HepG2 (cell line): ENCODE measurements at regions not wholly inside any gene's neighbourhood (a gene's known extent, or its start where the extent isn't known, plus 50 kb on each side); places are given as distances from the start of the nearest gene placed in this dataset.

Experiments used
- ATAC-seq: fragments of 200-7000 bp; cut with Tn5 transposase; 3 replicates; pipeline ENCODE4 v1.9.1; 2020; ENCODE audit warnings: mild to moderate bottlenecking, moderate library complexity
- BruUV-seq: library from RNA; stranded (reverse); fragments of 400-500 nt; replicated peaks from 2 replicates; lab custom pipeline; 2021; lab: Mats Ljungman, UMichigan
- CTCF ChIA-PET: fragments of 300-600 bp; formaldehyde crosslinking; extraction: SDS; loops from one replicate; lab custom pipeline; 2021; ENCODE audit warnings: low total read pairs, inconsistent platforms, low intra/inter-chr PET ratio; lab: Yijun Ruan, JAX
- POLR2A ChIA-PET: fragments of 350-600 bp; sonication (Branson Sonifier 250); formaldehyde crosslinking; loops from one replicate; lab custom pipeline; 2020; ENCODE audit warnings: antibody characterized with exemption, inconsistent platforms; lab: Yijun Ruan, JAX
- DNase-seq: peaks from one replicate; pipeline ENCODE4 v3.0.0-alpha.2; 2015; ENCODE audit warnings: low spot score
- FAIRE-seq: peaks from 3 replicates; lab custom pipeline; 2011; peaks lifted over from hg19 to GRCh38; lab: Jason Lieb, UNC
- H2AFZ ChIP-seq: one replicate; pipeline ENCODE4 v1.6.1; 2011; ENCODE audit warnings: low read length, inconsistent platforms
- H3K27ac ChIP-seq: fragments of 300-600 bp; 3 replicates; pipeline ENCODE4 v1.8.0; 2011; ENCODE audit warnings: mixed run types, mild to moderate bottlenecking, mixed read lengths, low read length, inconsistent platforms; ENCODE audit not compliant: insufficient read depth; ENCODE audit errors: extremely low read length
- H3K27me3 ChIP-seq, 2 experiments: fragments of 200-600 bp in 1 of 2; 2 replicates in 1 of 2; 3 replicates in 1 of 2; pipeline versions ENCODE4 v1.6.0 to v1.8.0; 2011; ENCODE audit warnings: low read length in 2 of 2, mild to moderate bottlenecking in 2 of 2, moderate library complexity in 2 of 2, inconsistent platforms in 1 of 2; ENCODE audit not compliant: insufficient read depth in 2 of 2, control insufficient read depth in 1 of 2
- H3K36me3 ChIP-seq, 2 experiments: fragments of 200-600 bp in 1 of 2; replicated peaks in 1 of 2; 2 replicates in 1 of 2; 3 replicates in 1 of 2; pipeline versions ENCODE4 v1.5.1 to v1.8.0; 2011; ENCODE audit warnings: low read length in 2 of 2, inconsistent platforms in 1 of 2; ENCODE audit not compliant: insufficient read depth in 2 of 2, control insufficient read depth in 1 of 2
- H3K4me1 ChIP-seq: 2 replicates; pipeline ENCODE4 v1.5.1; 2012; ENCODE audit warnings: low read length, inconsistent platforms; ENCODE audit not compliant: insufficient read depth
- H3K4me2 ChIP-seq: 2 replicates; pipeline ENCODE4 v1.6.0; 2011; ENCODE audit warnings: low read depth, low read length, inconsistent platforms
- H3K4me3 ChIP-seq, 3 experiments: fragments of 200-600 bp in 1 of 3; sonication (generic), shearing (Covaris generic) in 1 of 3; replicated peaks in 1 of 3; 2 replicates each; pipeline ENCODE4 v1.5.1; 2011 to 2016; ENCODE audit warnings: low read length in 3 of 3, inconsistent platforms in 2 of 3, low read depth in 2 of 3, mild to moderate bottlenecking in 2 of 3, control low read depth in 1 of 3, mixed read lengths in 1 of 3; ENCODE audit not compliant: insufficient read depth in 1 of 3
- H3K79me2 ChIP-seq: one replicate; pipeline ENCODE4 v1.6.1; 2011; ENCODE audit warnings: low read length, inconsistent platforms; ENCODE audit not compliant: insufficient read depth
- H3K9ac ChIP-seq: 2 replicates; pipeline ENCODE4 v1.6.0; 2011; ENCODE audit warnings: mild to moderate bottlenecking, low read depth, low read length, inconsistent platforms; ENCODE audit not compliant: insufficient read depth
- H3K9me3 ChIP-seq: 2 replicates; pipeline ENCODE4 v1.5.1; 2012; ENCODE audit warnings: mild to moderate bottlenecking, low read length
- H4K20me1 ChIP-seq: 2 replicates; pipeline ENCODE4 v1.6.0; 2011; ENCODE audit warnings: inconsistent platforms, mild to moderate bottlenecking, low read length, moderate library complexity; ENCODE audit not compliant: insufficient read depth
- BCLAF1 ChIP-seq: fragments of 450-650 bp; IDR thresholded peaks from 2 replicates; pipeline ENCODE4 v1.6.1; 2017; ENCODE audit warnings: mild to moderate bottlenecking
- CENPX ChIP-seq: sonication (generic); formaldehyde crosslinking; IDR thresholded peaks from 2 replicates; pipeline ENCODE4 v1.9.0; 2021; ENCODE audit warnings: mild to moderate bottlenecking, missing genetic modification reagents, moderate library complexity
- GMEB2 ChIP-seq: IDR thresholded peaks from 2 replicates; pipeline ENCODE4 v1.6.1; 2016; ENCODE audit warnings: missing biosample characterization, missing genetic modification reagents, low read depth
- HMGA1 ChIP-seq: sonication (generic); formaldehyde crosslinking; conservative IDR thresholded peaks from 2 replicates; pipeline ENCODE4 v1.4.0; 2020; ENCODE audit warnings: missing genetic modification reagents
- KDM1A ChIP-seq: IDR thresholded peaks from 2 replicates; pipeline ENCODE4 v1.6.1; 2016; ENCODE audit warnings: missing compliant biosample characterization
- KLF13 ChIP-seq: sonication (generic); formaldehyde crosslinking; IDR thresholded peaks from 2 replicates; pipeline ENCODE4 v1.4.0; 2020; ENCODE audit warnings: mild to moderate bottlenecking, missing genetic modification reagents
- SIN3A ChIP-seq: IDR thresholded peaks from 2 replicates; pipeline ENCODE4 v1.6.1; 2011; ENCODE audit warnings: low read depth, mild to moderate bottlenecking, control low read depth, low read length, borderline replicate concordance
- ZBTB33 ChIP-seq: sonication (generic); formaldehyde crosslinking; IDR thresholded peaks from 2 replicates; pipeline ENCODE4 v1.4.0; 2020; ENCODE audit warnings: missing genetic modification reagents
- ZBTB4 ChIP-seq: sonication (generic); formaldehyde crosslinking; IDR thresholded peaks from 2 replicates; pipeline ENCODE4 v1.4.0; 2020; ENCODE audit warnings: missing genetic modification reagents, mild to moderate bottlenecking, borderline replicate concordance
- ZNF737 ChIP-seq: sonication (generic); formaldehyde crosslinking; IDR thresholded peaks from 2 replicates; pipeline ENCODE4 v1.5.0; 2020; ENCODE audit warnings: missing genetic modification reagents, mild to moderate bottlenecking, borderline replicate concordance
- WGBS: methylation state at CpG from one replicate; pipeline ENCODE4 v1.1.6; 2017; ENCODE audit warnings: low lambda C conversion rate; 5-methylcytosine and 5-hydroxymethylcytosine counted together
- in situ Hi-C: cut with HindIII; loops from 2 replicates; pipeline ENCODE4 v1.10.0; 2017; ENCODE audit warnings: low pct_unique_long_range_greater_than_20kb; ENCODE audit not compliant: extremely low pct_ligation_motif_present
- intact Hi-C: fragments of 100-400 bp; cut with micrococcal nuclease; formaldehyde crosslinking; loops from one replicate; pipeline ENCODE4 v1.10.0; 2022; ENCODE audit not compliant: unreplicated experiment

- TF ChIP-seq ZBTB33 (CRISPR knock-in tag): no peak
Observed at GRCh38 chr10:108230478-108231170, 1066.1 kb upstream of the SORCS1 start (continued).

GRCh38 chr10:108208732-108209131, 1044.2 kb upstream of the SORCS1 start:
- DNase-seq (no peak), ATAC-seq (no peak)
- Histone ChIP-seq H3K27ac (no peak overlapping the region), H3K4me2 (no peak overlapping the region), H2AFZ (no peak overlapping the region), H3K4me3 (no peak overlapping the region), H3K9ac (no peak overlapping the region), H3K9me3 (peaks cover 93% of the 10 kb centered on the region)
- CTCF ChIA-PET: no interaction called here
- no TSS peak for BruUV-seq
- in situ Hi-C loops: no loop called here
- TF ChIP-seq SIN3A: no peak
- TF ChIP-seq KLF13: no peak
- TF ChIP-seq KDM1A (CRISPR knock-in tag): no peak
- TF ChIP-seq GMEB2 (CRISPR knock-in tag): no peak
- TF ChIP-seq ZBTB4 (CRISPR knock-in tag): no peak
- TF ChIP-seq BCLAF1: no peak
- TF ChIP-seq CENPX (CRISPR knock-in tag): no peak
- no peak for TF ChIP-seq HMGA1 (CRISPR knock-in tag)
- TF ChIP-seq ZNF737: no peak
- TF ChIP-seq, all 625 proteins: peak for 0
- no peaks in the 10 kb centered on the region for H4K20me1 ChIP-seq
- H3K36me3 ChIP-seq: no peaks in the 10 kb centered on the region
- no peaks in the 10 kb centered on the region for H3K27me3 ChIP-seq
- intact Hi-C loops: no loop called here
- 53% methylated on average over 2 of the region's 2 CpGs for WGBS
- POLR2A ChIA-PET: no interaction called here
- no peaks in the 10 kb centered on the region for H3K4me1 ChIP-seq
- no peaks in the 10 kb centered on the region for H3K79me2 ChIP-seq
- FAIRE-seq: no peak
